ENCODE measurements at regions not wholly inside any gene's neighbourhood (a gene's known extent, or its start where the extent isn't known, plus 50 kb on each side); places are given as distances from the start of the nearest gene placed in this dataset.

DNA sequence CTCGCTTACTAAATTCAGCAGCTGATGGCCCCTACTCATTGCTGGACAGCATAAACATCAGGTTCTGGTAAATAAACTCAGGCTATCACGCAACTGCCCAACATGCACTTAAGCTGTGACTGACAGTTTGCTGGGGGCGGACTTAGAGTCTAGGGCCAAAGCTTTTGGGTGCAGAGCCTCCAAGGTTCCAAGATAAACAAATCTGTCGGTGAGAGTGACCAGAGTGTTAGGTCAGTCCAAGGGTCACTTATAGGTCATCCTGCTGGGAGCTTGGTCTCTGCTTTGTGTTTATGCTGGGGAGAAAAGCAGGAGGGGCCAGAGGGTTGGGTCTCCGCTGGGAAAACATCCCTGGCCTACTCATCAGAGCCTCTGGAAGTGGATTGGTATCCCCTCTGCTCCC is 188.6 kb upstream of the GATA6 start (continued):
- TF ChIP-seq, protein P1, sequence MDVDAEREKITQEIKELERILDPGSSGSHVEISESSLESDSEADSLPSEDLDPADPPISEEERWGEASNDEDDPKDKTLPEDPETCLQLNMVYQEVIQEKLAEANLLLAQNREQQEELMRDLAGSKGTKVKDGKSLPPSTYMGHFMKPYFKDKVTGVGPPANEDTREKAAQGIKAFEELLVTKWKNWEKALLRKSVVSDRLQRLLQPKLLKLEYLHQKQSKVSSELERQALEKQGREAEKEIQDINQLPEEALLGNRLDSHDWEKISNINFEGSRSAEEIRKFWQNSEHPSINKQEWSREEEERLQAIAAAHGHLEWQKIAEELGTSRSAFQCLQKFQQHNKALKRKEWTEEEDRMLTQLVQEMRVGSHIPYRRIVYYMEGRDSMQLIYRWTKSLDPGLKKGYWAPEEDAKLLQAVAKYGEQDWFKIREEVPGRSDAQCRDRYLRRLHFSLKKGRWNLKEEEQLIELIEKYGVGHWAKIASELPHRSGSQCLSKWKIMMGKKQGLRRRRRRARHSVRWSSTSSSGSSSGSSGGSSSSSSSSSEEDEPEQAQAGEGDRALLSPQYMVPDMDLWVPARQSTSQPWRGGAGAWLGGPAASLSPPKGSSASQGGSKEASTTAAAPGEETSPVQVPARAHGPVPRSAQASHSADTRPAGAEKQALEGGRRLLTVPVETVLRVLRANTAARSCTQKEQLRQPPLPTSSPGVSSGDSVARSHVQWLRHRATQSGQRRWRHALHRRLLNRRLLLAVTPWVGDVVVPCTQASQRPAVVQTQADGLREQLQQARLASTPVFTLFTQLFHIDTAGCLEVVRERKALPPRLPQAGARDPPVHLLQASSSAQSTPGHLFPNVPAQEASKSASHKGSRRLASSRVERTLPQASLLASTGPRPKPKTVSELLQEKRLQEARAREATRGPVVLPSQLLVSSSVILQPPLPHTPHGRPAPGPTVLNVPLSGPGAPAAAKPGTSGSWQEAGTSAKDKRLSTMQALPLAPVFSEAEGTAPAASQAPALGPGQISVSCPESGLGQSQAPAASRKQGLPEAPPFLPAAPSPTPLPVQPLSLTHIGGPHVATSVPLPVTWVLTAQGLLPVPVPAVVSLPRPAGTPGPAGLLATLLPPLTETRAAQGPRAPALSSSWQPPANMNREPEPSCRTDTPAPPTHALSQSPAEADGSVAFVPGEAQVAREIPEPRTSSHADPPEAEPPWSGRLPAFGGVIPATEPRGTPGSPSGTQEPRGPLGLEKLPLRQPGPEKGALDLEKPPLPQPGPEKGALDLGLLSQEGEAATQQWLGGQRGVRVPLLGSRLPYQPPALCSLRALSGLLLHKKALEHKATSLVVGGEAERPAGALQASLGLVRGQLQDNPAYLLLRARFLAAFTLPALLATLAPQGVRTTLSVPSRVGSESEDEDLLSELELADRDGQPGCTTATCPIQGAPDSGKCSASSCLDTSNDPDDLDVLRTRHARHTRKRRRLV (CRISPR knock-in tag; IDR thresholded peaks at IDR 0.05), result no peak
- TF ChIP-seq ELF1 (CRISPR knock-in tag; IDR thresholded peaks at IDR 0.05) (0 out of 2 replicates have a peak, but pooled peaks have one; percentile 20), NFE2L1 (CRISPR knock-in tag; IDR thresholded peaks at IDR 0.05; ENCODE audit: borderline replicate concordance) (no peak), ZNF703 (CRISPR knock-in tag; IDR thresholded peaks at IDR 0.05; ENCODE audit: borderline replicate concordance) (no peak), ZSCAN12 (CRISPR knock-in tag; IDR thresholded peaks at IDR 0.05) (no peak), DNMT3B (CRISPR knock-in tag; conservative IDR thresholded peaks at IDR 0.05) (no peak), RXRA (CRISPR knock-in tag; IDR thresholded peaks at IDR 0.05) (peak; percentile 92), ZNF724P (CRISPR knock-in tag; IDR thresholded peaks at IDR 0.05; ENCODE audit: borderline replicate concordance) (no peak), AGO1 (IDR thresholded peaks at IDR 0.05; ENCODE audit: low read depth, low read length, poor library complexity, severe bottlenecking) (no peak), U2AF1 (optimal IDR thresholded peaks at IDR 0.05; ENCODE audit: low read depth, low read length) (no peak), NFE2 (CRISPR knock-in tag; IDR thresholded peaks at IDR 0.05) (no peak), ZNF614 (CRISPR knock-in tag; IDR thresholded peaks at IDR 0.05; ENCODE audit: borderline replicate concordance) (peak; percentile 88; the same call in 1 of the 2 replicates), LBX2 (CRISPR knock-in tag; IDR thresholded peaks at IDR 0.05; ENCODE audit: borderline replicate concordance) (no peak), ZNF253 (CRISPR knock-in tag; IDR thresholded peaks at IDR 0.05; ENCODE audit: borderline replicate concordance) (no peak), BCL6 (CRISPR knock-in tag; IDR thresholded peaks at IDR 0.05) (peak; percentile 89), HNF4G (IDR thresholded peaks at IDR 0.05; ENCODE audit: borderline replicate concordance, low read depth, low read length) (peak; percentile 86), HNF4G (CRISPR knock-in tag; IDR thresholded peaks at IDR 0.05; ENCODE audit: borderline replicate concordance, low read depth) (peak; percentile 94; the same call in 1 of the 2 replicates), ZNF556 (CRISPR knock-in tag; IDR thresholded peaks at IDR 0.05; ENCODE audit: borderline replicate concordance) (no peak), HOXA5 (CRISPR knock-in tag; IDR thresholded peaks at IDR 0.05) (no peak), ZNF709 (CRISPR knock-in tag; IDR thresholded peaks at IDR 0.05) (no peak), TMF1 (CRISPR knock-in tag; IDR thresholded peaks at IDR 0.05; ENCODE audit: low read depth) (no peak), ZNF652 (CRISPR knock-in tag; IDR thresholded peaks at IDR 0.05; ENCODE audit: borderline replicate concordance, low read depth) (no peak), ZNF501 (CRISPR knock-in tag; IDR thresholded peaks at IDR 0.05) (peak; percentile 58), XRCC5 (optimal IDR thresholded peaks at IDR 0.05; ENCODE audit: low read length) (peak; percentile 47)
- TF ChIP-seq, protein P2, sequence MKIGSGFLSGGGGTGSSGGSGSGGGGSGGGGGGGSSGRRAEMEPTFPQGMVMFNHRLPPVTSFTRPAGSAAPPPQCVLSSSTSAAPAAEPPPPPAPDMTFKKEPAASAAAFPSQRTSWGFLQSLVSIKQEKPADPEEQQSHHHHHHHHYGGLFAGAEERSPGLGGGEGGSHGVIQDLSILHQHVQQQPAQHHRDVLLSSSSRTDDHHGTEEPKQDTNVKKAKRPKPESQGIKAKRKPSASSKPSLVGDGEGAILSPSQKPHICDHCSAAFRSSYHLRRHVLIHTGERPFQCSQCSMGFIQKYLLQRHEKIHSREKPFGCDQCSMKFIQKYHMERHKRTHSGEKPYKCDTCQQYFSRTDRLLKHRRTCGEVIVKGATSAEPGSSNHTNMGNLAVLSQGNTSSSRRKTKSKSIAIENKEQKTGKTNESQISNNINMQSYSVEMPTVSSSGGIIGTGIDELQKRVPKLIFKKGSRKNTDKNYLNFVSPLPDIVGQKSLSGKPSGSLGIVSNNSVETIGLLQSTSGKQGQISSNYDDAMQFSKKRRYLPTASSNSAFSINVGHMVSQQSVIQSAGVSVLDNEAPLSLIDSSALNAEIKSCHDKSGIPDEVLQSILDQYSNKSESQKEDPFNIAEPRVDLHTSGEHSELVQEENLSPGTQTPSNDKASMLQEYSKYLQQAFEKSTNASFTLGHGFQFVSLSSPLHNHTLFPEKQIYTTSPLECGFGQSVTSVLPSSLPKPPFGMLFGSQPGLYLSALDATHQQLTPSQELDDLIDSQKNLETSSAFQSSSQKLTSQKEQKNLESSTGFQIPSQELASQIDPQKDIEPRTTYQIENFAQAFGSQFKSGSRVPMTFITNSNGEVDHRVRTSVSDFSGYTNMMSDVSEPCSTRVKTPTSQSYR (CRISPR knock-in tag; IDR thresholded peaks at IDR 0.05; ENCODE audit: borderline replicate concordance), result peak; percentile 24; the same call in 1 of the 2 replicates
